ENCODE measurements at regions not wholly inside any gene's neighbourhood (a gene's known extent, or its start where the extent isn't known, plus 50 kb on each side); places are given as distances from the start of the nearest gene placed in this dataset.

- TF ChIP-seq, protein P1, sequence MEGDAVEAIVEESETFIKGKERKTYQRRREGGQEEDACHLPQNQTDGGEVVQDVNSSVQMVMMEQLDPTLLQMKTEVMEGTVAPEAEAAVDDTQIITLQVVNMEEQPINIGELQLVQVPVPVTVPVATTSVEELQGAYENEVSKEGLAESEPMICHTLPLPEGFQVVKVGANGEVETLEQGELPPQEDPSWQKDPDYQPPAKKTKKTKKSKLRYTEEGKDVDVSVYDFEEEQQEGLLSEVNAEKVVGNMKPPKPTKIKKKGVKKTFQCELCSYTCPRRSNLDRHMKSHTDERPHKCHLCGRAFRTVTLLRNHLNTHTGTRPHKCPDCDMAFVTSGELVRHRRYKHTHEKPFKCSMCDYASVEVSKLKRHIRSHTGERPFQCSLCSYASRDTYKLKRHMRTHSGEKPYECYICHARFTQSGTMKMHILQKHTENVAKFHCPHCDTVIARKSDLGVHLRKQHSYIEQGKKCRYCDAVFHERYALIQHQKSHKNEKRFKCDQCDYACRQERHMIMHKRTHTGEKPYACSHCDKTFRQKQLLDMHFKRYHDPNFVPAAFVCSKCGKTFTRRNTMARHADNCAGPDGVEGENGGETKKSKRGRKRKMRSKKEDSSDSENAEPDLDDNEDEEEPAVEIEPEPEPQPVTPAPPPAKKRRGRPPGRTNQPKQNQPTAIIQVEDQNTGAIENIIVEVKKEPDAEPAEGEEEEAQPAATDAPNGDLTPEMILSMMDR (IDR thresholded peaks at IDR 0.05; ENCODE audit: borderline replicate concordance, extremely low read depth, low read length, poor library complexity, severe bottlenecking): no peak
- TF ChIP-seq EZH2 (IDR thresholded peaks at IDR 0.05; ENCODE audit: borderline replicate concordance, low read depth, low read length, severe bottlenecking): no peak
Observed at GRCh38 chr21:24705201-24705600, 902.1 kb downstream of the MRPL39 start.

All from DND-41 (cell line).